ENCODE measurements at regions not wholly inside any gene's neighbourhood (a gene's known extent, or its start where the extent isn't known, plus 50 kb on each side); places are given as distances from the start of the nearest gene placed in this dataset.

- TF ChIP-seq POLR2A (IDR thresholded peaks at IDR 0.05; ENCODE audit: low read depth, low read length) (no peak), POLR2AphosphoS5 (IDR thresholded peaks at IDR 0.05; ENCODE audit: low read depth, low read length) (no peak), SPI1 (IDR thresholded peaks at IDR 0.05; ENCODE audit: low read depth, low read length) (no peak), PAX5 (IDR thresholded peaks at IDR 0.05; ENCODE audit: insufficient read depth, low read length, severe bottlenecking) (no peak)
- DNase-seq (ENCODE audit: insufficient read length, low spot score) (no peak), FAIRE-seq (no peak)
Measured at GRCh38 chr13:56189978-56190377, 950.7 kb upstream of the PRR20A start.

GRCh38 chr13:56198350-56198749 is 942.4 kb upstream of the PRR20A start:
- no peak for TF ChIP-seq SPI1 (IDR thresholded peaks at IDR 0.05; ENCODE audit: low read depth, low read length)
- no peak for TF ChIP-seq PAX5 (IDR thresholded peaks at IDR 0.05; ENCODE audit: insufficient read depth, low read length, severe bottlenecking)
- TF ChIP-seq POLR2A (IDR thresholded peaks at IDR 0.05; ENCODE audit: low read depth, low read length), result no peak
- no peak for TF ChIP-seq POLR2AphosphoS5 (IDR thresholded peaks at IDR 0.05; ENCODE audit: low read depth, low read length)
- no peak for TF ChIP-seq POU2F2 (IDR thresholded peaks at IDR 0.05; ENCODE audit: low read depth, low read length)
- TF ChIP-seq TAF1 (IDR thresholded peaks at IDR 0.05; ENCODE audit: low read depth, low read length), result no peak
- FAIRE-seq, result no peak
- DNase-seq (ENCODE audit: insufficient read length, low spot score), result no peak

GRCh38 chr13:56201834-56202233 is 938.9 kb upstream of the PRR20A start:
- no peak for DNase-seq (ENCODE audit: insufficient read length, low spot score)
- no peak for FAIRE-seq
- TF ChIP-seq POLR2A (IDR thresholded peaks at IDR 0.05; ENCODE audit: low read depth, low read length) (no peak), SPI1 (IDR thresholded peaks at IDR 0.05; ENCODE audit: low read depth, low read length) (no peak), POU2F2 (IDR thresholded peaks at IDR 0.05; ENCODE audit: low read depth, low read length) (no peak), POLR2AphosphoS5 (IDR thresholded peaks at IDR 0.05; ENCODE audit: low read depth, low read length) (no peak), TAF1 (IDR thresholded peaks at IDR 0.05; ENCODE audit: low read depth, low read length) (no peak), PAX5 (IDR thresholded peaks at IDR 0.05; ENCODE audit: insufficient read depth, low read length, severe bottlenecking) (no peak)

- DNase-seq (ENCODE audit: insufficient read length, low spot score) (no peak), FAIRE-seq (no peak)
- TF ChIP-seq TAF1 (IDR thresholded peaks at IDR 0.05; ENCODE audit: low read depth, low read length) (no peak), SPI1 (IDR thresholded peaks at IDR 0.05; ENCODE audit: low read depth, low read length) (no peak), POU2F2 (IDR thresholded peaks at IDR 0.05; ENCODE audit: low read depth, low read length) (no peak), POLR2A (IDR thresholded peaks at IDR 0.05; ENCODE audit: low read depth, low read length) (no peak), PAX5 (IDR thresholded peaks at IDR 0.05; ENCODE audit: insufficient read depth, low read length, severe bottlenecking) (no peak), POLR2AphosphoS5 (IDR thresholded peaks at IDR 0.05; ENCODE audit: low read depth, low read length) (no peak)
Measured at GRCh38 chr13:56216221-56216620, 924.5 kb upstream of the PRR20A start.

GRCh38 chr13:56247692-56248091 is 893.0 kb upstream of the PRR20A start:
- FAIRE-seq (no peak), DNase-seq (ENCODE audit: insufficient read length, low spot score) (no peak)
- no peak for TF ChIP-seq PAX5 (IDR thresholded peaks at IDR 0.05; ENCODE audit: insufficient read depth, low read length, severe bottlenecking)
- TF ChIP-seq POU2F2 (IDR thresholded peaks at IDR 0.05; ENCODE audit: low read depth, low read length), result no peak
- no peak for TF ChIP-seq POLR2A (IDR thresholded peaks at IDR 0.05; ENCODE audit: low read depth, low read length)
- no peak for TF ChIP-seq SPI1 (IDR thresholded peaks at IDR 0.05; ENCODE audit: low read depth, low read length)
- no peak for TF ChIP-seq TAF1 (IDR thresholded peaks at IDR 0.05; ENCODE audit: low read depth, low read length)

GRCh38 chr13:56271686-56272085 is 869.0 kb upstream of the PRR20A start:
- no peak for FAIRE-seq
- no peak for DNase-seq (ENCODE audit: insufficient read length, low spot score)
- TF ChIP-seq SPI1 (IDR thresholded peaks at IDR 0.05; ENCODE audit: low read depth, low read length) (no peak), TAF1 (IDR thresholded peaks at IDR 0.05; ENCODE audit: low read depth, low read length) (no peak), PAX5 (IDR thresholded peaks at IDR 0.05; ENCODE audit: insufficient read depth, low read length, severe bottlenecking) (no peak), POLR2AphosphoS5 (IDR thresholded peaks at IDR 0.05; ENCODE audit: low read depth, low read length) (no peak), POU2F2 (IDR thresholded peaks at IDR 0.05; ENCODE audit: low read depth, low read length) (no peak), POLR2A (IDR thresholded peaks at IDR 0.05; ENCODE audit: low read depth, low read length) (no peak)

GRCh38 chr13:56283262-56283828 is 857.4 kb upstream of the PRR20A start:
- no peak for DNase-seq (ENCODE audit: insufficient read length, low spot score)
- no peak for FAIRE-seq
- TF ChIP-seq POLR2A (IDR thresholded peaks at IDR 0.05; ENCODE audit: low read depth, low read length), result no peak
- TF ChIP-seq SPI1 (IDR thresholded peaks at IDR 0.05; ENCODE audit: low read depth, low read length), result no peak
- no peak for TF ChIP-seq PAX5 (IDR thresholded peaks at IDR 0.05; ENCODE audit: insufficient read depth, low read length, severe bottlenecking)
- TF ChIP-seq POU2F2 (IDR thresholded peaks at IDR 0.05; ENCODE audit: low read depth, low read length), result no peak
- no peak for TF ChIP-seq TAF1 (IDR thresholded peaks at IDR 0.05; ENCODE audit: low read depth, low read length)
- TF ChIP-seq POLR2AphosphoS5 (IDR thresholded peaks at IDR 0.05; ENCODE audit: low read depth, low read length), result no peak

GRCh38 chr13:56299650-56300049 is 841.1 kb upstream of the PRR20A start:
- TF ChIP-seq TAF1 (IDR thresholded peaks at IDR 0.05; ENCODE audit: low read depth, low read length) (no peak), POLR2AphosphoS5 (IDR thresholded peaks at IDR 0.05; ENCODE audit: low read depth, low read length) (no peak)
- DNase-seq (ENCODE audit: insufficient read length, low spot score), result no peak
- no peak for FAIRE-seq

GRCh38 chr13:56314765-56315164 is 826.0 kb upstream of the PRR20A start:
- FAIRE-seq, result no peak
- no peak for DNase-seq (ENCODE audit: insufficient read length, low spot score)
- TF ChIP-seq POLR2A (IDR thresholded peaks at IDR 0.05; ENCODE audit: low read depth, low read length), result no peak
- no peak for TF ChIP-seq POU2F2 (IDR thresholded peaks at IDR 0.05; ENCODE audit: low read depth, low read length)
- TF ChIP-seq PAX5 (IDR thresholded peaks at IDR 0.05; ENCODE audit: insufficient read depth, low read length, severe bottlenecking), result no peak
- no peak for TF ChIP-seq POLR2AphosphoS5 (IDR thresholded peaks at IDR 0.05; ENCODE audit: low read depth, low read length)
- TF ChIP-seq SPI1 (IDR thresholded peaks at IDR 0.05; ENCODE audit: low read depth, low read length), result no peak
- TF ChIP-seq TAF1 (IDR thresholded peaks at IDR 0.05; ENCODE audit: low read depth, low read length), result no peak

GRCh38 chr13:56317841-56318240 is 822.9 kb upstream of the PRR20A start:
- FAIRE-seq (no peak), DNase-seq (ENCODE audit: insufficient read length, low spot score) (no peak)
- no peak for TF ChIP-seq TAF1 (IDR thresholded peaks at IDR 0.05; ENCODE audit: low read depth, low read length)
- TF ChIP-seq POU2F2 (IDR thresholded peaks at IDR 0.05; ENCODE audit: low read depth, low read length), result no peak
- TF ChIP-seq POLR2A (IDR thresholded peaks at IDR 0.05; ENCODE audit: low read depth, low read length), result no peak
- TF ChIP-seq PAX5 (IDR thresholded peaks at IDR 0.05; ENCODE audit: insufficient read depth, low read length, severe bottlenecking), result no peak
- no peak for TF ChIP-seq POLR2AphosphoS5 (IDR thresholded peaks at IDR 0.05; ENCODE audit: low read depth, low read length)
- TF ChIP-seq SPI1 (IDR thresholded peaks at IDR 0.05; ENCODE audit: low read depth, low read length), result no peak
